Stimulated activated CD4-positive, alpha-beta T cell treated with anti-CD3 and anti-CD28 coated beads, Interleukin-1b, Interleukin-23, amount 100 ng/mL, for 1 hour (primary cell): ENCODE measurements at regions not wholly inside any gene's neighbourhood (a gene's known extent, or its start where the extent isn't known, plus 50 kb on each side); places are given as distances from the start of the nearest gene placed in this dataset.

ENCODE experiments used
- DNase-seq, 2 donors: peaks; one replicate each; pipeline ENCODE4 v3.0.0-alpha.2; 2020; ENCODE audit warnings: low read depth in 2 of 2

GRCh38 chr22:27164781-27165503 lies 507.6 kb downstream of the MIAT start:
- DNase-seq = no peak

DNA sequence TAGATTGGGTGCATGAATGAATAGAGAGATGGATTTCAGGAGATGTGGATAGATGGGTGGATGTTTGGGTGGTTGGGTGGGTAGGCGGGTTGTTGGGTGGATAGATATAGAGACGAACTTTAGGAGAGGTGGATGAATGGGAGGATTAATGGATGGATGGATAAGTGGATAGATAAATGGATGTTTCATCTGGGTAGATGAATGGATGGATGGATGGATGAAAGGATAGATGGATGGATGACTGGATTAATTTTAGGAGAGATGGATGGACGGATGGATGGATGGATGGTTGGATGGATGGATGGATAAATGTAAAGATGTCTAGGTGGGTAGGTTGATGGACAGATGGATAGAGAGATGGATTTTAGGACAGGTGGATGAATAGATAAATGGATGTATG lies 511.3 kb downstream of the MIAT start:
- no peak for DNase-seq

DNA sequence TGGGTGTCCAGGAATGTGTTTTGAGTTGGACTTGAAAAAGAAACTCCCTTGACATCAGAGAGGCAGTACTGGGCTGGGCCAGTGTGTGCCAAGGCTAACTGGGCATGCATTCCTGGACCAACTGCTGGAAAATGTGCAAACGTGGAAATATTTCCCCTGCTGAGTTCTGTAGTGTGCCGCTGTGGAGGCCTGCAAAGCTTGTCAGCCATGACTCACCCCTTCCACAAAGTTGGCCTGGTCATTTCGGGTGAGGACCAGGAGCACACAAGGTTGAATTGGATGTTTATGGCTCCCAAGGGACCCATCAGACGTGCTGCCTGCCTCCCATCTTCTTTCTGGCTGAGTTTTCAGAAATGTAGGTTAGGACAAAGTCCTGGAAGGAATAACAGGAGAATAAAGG lies 513.1 kb downstream of the MIAT start:
- DNase-seq = no peak

GRCh38 chr22:27171212-27171611 lies 513.8 kb downstream of the MIAT start:
- DNase-seq = no peak

DNA sequence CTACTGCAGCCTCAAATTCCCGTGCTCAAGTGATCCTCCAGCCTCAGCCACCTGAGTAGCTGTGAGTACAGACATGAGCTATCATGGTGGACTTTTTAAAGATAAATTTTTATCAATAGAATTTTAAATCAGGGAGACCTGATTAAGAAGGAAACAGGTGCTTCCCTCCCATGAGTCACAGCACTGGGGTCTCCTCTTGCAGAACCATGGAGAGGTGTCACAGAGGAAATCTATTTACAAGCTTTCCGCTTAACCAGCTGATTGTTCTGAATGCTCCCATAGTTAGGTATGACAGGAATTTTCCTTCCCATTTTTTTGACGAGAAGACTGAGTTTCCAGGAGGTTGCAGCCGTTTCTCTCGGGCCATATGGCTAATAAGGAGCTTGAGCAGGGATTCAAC lies 516.1 kb downstream of the MIAT start:
- DNase-seq = no peak

- DNase-seq = no peak
Observed at GRCh38 chr22:27175021-27175838, 517.8 kb downstream of the MIAT start.

GRCh38 chr22:27175974-27176373 lies 518.6 kb downstream of the MIAT start:
- no peak for DNase-seq

GRCh38 chr22:27179161-27179560 lies 521.8 kb downstream of the MIAT start:
- no peak for DNase-seq

- no peak for DNase-seq
Observed at GRCh38 chr22:27181537-27181936, 524.1 kb downstream of the MIAT start.

- no peak for DNase-seq
Observed at GRCh38 chr22:27183474-27183873, 526.1 kb downstream of the MIAT start.

DNA sequence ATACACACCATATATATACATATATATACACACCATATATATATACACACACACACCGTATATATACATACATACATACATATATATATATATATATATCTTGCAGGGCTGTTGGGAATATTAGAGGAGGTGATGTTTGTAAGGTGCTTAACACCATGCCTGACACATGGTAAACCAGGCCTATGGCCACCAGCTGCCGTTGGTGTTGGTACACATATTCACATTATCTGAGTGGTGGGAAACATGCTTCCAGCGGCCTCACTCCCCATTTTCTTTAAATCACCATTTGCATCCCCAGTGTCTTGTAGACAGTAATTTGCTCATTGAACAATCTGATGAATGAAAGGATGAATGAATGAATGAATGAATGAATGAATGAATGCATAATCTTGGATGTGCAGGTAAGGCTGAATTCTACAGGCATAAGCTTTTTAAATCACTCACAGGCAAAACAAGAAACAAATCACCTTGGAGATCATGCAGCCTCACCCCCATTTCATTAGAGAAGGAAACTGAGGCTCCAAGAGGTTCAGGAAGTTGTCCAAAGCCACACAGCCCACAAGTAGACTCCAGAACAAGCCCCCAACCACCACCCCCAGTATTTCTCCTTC lies 527.8 kb downstream of the MIAT start:
- DNase-seq = no peak

DNA sequence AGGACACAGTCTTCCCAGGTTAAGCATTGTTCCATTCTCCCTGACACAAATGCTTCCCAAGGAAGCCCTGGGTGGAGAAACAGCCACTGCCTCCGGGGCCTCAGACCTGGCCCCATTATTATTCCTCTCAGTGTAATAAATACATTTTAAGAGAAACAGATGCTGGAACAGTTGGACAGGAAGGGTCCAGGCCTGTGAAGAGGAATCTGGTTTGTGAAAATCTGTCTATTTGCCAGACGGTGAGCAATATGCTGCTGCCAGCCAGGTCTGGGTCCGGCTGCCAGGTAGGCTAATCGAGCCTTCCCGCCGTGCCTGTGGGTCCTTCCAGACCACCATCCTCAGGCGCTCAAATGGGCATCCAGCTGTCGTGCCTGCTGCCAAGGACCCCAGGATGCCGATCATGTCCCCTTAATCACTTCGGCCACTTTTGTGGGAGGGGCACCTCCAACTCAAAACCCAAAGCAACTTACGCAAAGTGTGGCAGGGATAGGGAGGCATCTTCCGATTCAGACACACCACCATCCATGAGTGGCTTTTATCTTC lies 528.4 kb downstream of the MIAT start:
- DNase-seq = no peak

GRCh38 chr22:27186643-27187042 lies 529.3 kb downstream of the MIAT start:
- DNase-seq = no peak

GRCh38 chr22:27192135-27192829 lies 534.9 kb downstream of the MIAT start:
- DNase-seq = no peak

GRCh38 chr22:27193215-27193614 lies 535.8 kb downstream of the MIAT start:
- DNase-seq = no peak

GRCh38 chr22:27193636-27194035 lies 536.2 kb downstream of the MIAT start:
- DNase-seq = no peak

DNA sequence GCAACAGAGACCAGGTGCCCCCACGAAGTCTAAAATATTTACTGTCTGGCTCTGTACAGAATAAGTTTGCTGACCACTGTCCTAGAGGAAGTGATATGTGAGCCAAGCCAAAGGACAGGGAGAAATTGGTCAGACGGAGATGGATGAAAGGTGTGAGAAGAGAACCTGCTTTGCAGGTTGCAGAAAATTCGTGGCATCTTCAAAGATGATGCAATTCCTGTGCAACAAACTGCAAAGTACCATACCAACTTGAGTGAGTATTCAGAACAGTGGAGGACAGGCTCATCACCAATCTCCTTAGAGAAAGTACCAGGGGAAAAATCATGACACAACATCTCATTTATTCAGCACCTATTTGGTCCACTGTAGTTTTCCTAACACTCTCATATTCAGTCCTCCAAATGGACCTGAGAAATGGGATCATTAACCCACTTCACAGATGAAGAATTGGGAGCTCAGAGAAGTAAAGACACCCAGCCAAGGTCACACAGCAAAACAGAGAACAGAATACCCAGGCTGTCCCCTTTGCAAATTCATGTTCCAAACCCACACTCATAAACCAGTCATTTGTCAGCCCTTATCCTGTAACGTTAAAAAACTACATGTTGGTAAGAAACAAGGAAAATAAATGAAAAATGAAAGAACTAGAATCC lies 536.8 kb downstream of the MIAT start:
- no peak for DNase-seq

DNA sequence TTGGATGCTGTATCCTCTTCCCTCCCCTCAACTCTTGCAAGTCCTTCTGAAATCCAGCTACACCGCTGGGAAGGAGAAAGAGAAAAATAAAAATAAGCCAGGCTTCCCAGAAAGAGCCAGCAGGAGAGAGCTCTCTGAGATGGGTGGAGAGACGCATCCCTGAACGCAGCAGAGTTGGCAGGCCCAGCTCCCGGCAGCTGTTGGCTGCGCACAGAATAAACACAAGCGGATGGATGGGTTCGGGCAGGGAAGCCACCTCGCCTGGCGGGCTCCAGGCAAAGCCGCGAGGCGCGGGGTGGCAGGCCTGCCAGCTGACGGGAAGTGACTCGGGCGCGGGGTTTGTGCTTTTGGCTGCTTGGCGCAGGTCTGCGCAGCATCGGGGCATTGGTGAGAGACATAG lies 537.7 kb downstream of the MIAT start:
- DNase-seq = no peak

GRCh38 chr22:27195494-27195893 lies 538.1 kb downstream of the MIAT start:
- DNase-seq = no peak

DNA sequence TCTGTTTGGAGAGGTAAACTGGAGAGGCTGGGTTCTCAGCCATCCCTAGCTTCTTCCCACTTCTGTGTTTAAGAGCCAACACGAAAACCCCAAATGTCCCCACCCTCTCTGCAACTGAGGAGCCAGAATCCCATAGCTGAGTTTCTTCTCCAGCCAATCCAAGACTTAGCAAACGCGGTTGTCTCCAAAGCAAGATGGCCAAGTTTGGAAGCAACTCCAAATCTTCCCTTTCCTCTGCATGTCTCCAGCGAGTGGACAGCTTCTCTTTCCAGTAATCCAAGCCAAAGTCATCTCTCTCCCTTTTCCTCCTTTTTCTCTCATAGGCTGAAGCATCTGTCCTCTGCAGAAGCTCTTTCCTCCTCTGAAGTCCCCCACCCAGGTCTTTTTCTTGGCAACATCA lies 539.2 kb downstream of the MIAT start:
- DNase-seq = no peak

DNA sequence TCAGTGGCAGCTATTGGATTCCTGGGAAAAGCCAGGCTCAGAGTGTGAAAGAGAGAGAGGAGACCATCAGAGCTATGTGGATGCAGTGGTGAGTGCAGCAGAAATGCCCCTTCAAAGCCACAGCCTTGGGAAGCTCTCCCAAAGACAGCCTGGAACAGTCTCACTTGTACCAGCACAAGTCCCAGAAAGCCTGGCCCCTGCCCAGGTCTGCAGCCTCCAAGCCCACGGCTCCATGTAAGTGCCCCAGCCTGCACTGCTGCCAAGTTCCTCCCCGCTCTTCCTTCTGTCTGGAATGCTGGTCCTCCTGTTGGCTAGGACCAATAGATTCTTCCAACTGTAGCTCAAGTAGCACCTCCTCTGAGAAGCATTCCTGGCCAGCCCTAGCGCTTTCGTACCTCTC lies 539.7 kb downstream of the MIAT start:
- DNase-seq = no peak

DNA sequence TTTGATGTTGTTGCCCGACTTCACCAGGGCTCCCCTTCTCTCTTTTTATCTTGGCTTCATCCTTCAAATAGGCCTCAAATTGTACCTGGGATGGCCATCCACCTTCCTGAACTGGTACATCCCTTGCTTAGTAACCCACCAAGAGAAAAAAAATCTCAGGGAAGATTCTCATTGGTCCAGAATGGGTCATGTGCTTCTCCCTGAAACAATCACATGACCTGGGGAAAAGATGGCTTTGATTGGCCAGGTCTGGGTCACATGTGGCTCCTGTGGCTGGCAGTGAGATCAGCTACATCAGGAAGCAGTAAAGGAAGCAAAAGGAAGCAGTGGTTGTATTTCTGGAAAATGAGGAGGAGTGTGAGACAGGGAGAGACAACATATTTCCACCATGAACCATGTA lies 540.2 kb downstream of the MIAT start:
- no peak for DNase-seq
